Karpas-422 (cell line): ENCODE measurements at regions not wholly inside any gene's neighbourhood (a gene's known extent, or its start where the extent isn't known, plus 50 kb on each side); places are given as distances from the start of the nearest gene placed in this dataset.

Experiments used
- DNase-seq: peaks from one replicate; pipeline ENCODE4 v3.0.0-alpha.2; 2015
- H2AFZ ChIP-seq: fragments of 200-600 bp; sonication (generic); 2 replicates; pipeline ENCODE4 v1.6.1; 2014; ENCODE audit warnings: antibody characterized with exemption, low read length, mixed read lengths
- H3K27ac ChIP-seq: fragments of 200-600 bp; sonication (generic); 2 replicates; pipeline ENCODE4 v1.5.1; 2014; ENCODE audit warnings: mild to moderate bottlenecking, low read length, moderate library complexity
- H3K27me3 ChIP-seq: fragments of 200-600 bp; sonication (generic); 2 replicates; pipeline ENCODE4 v1.6.1; 2014; ENCODE audit warnings: low read length, mixed read lengths
- H3K36me3 ChIP-seq: fragments of 200-600 bp; sonication (generic); 2 replicates; pipeline ENCODE4 v1.6.1; 2014; ENCODE audit warnings: low read length, mixed read lengths; ENCODE audit not compliant: insufficient read depth
- H3K4me1 ChIP-seq: fragments of 200-600 bp; sonication (generic); 2 replicates; pipeline ENCODE4 v1.6.1; 2014; ENCODE audit warnings: mild to moderate bottlenecking, low read length, mixed read lengths
- H3K4me2 ChIP-seq: fragments of 200-600 bp; sonication (generic); 2 replicates; pipeline ENCODE4 v1.6.1; 2014; ENCODE audit warnings: low read length, low read depth, mild to moderate bottlenecking; ENCODE audit not compliant: poor library complexity, severe bottlenecking
- H3K4me3 ChIP-seq: fragments of 200-600 bp; sonication (generic); 2 replicates; pipeline ENCODE4 v1.5.1; 2014; ENCODE audit warnings: mild to moderate bottlenecking, antibody characterized with exemption, low read length, mixed read lengths
- H3K79me2 ChIP-seq: fragments of 200-600 bp; sonication (generic); 2 replicates; pipeline ENCODE4 v1.6.1; 2014; ENCODE audit warnings: mild to moderate bottlenecking, low read length, mixed read lengths
- H3K9ac ChIP-seq: fragments of 200-600 bp; sonication (generic); 2 replicates; pipeline ENCODE4 v1.6.0; 2014; ENCODE audit warnings: low read length
- H3K9me2 ChIP-seq: fragments of 200-600 bp; sonication (generic), shearing (Covaris generic); replicated peaks from 2 replicates; pipeline ENCODE4 v1.6.0; 2014; ENCODE audit warnings: mild to moderate bottlenecking, low read length, moderate library complexity; ENCODE audit not compliant: insufficient read depth
- H3K9me3 ChIP-seq: fragments of 300-700, 200-600 bp; sonication (generic); 2 replicates; pipeline ENCODE4 v1.6.1; 2014; ENCODE audit warnings: low read length, mixed read lengths
- H4K20me1 ChIP-seq: fragments of 200-600 bp; sonication (generic); 2 replicates; pipeline ENCODE4 v1.6.1; 2014; ENCODE audit warnings: mild to moderate bottlenecking, antibody characterized with exemption, low read length, low read depth; ENCODE audit not compliant: insufficient read depth

DNA sequence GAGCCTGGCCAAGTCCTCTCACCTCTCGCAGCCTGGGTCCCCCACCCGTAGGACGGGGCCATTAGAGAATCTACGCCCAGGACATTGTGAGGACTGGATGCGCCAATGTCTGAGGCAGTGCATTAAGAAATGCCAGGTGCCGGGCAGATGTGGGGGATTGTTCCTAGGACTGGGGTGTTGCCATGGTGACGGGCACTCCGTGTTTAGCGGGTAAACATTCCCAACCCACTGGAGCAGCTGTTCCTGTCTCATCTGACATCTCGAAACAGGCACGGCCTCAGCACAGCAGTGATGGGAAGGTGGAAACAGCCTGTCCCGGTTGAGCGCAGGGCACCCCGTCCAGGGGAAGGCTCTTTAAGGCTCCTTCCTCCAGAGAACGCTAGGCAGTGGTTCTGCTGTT, 99.6 kb upstream of the RTL6 start:
- Histone ChIP-seq H3K36me3 (no peaks in the 10 kb centered on the region), H3K9me2 (no peaks in the 10 kb centered on the region), H3K4me2 (no peak overlapping the region), H3K4me3 (no peak overlapping the region), H3K9ac (no peak overlapping the region), H3K27ac (no peak overlapping the region), H3K79me2 (no peaks in the 10 kb centered on the region), H3K27me3 (no peaks in the 10 kb centered on the region), H2AFZ (no peak overlapping the region), H4K20me1 (no peaks in the 10 kb centered on the region), H3K4me1 (no peaks in the 10 kb centered on the region), H3K9me3 (no peaks in the 10 kb centered on the region)
- no peak for DNase-seq

DNA sequence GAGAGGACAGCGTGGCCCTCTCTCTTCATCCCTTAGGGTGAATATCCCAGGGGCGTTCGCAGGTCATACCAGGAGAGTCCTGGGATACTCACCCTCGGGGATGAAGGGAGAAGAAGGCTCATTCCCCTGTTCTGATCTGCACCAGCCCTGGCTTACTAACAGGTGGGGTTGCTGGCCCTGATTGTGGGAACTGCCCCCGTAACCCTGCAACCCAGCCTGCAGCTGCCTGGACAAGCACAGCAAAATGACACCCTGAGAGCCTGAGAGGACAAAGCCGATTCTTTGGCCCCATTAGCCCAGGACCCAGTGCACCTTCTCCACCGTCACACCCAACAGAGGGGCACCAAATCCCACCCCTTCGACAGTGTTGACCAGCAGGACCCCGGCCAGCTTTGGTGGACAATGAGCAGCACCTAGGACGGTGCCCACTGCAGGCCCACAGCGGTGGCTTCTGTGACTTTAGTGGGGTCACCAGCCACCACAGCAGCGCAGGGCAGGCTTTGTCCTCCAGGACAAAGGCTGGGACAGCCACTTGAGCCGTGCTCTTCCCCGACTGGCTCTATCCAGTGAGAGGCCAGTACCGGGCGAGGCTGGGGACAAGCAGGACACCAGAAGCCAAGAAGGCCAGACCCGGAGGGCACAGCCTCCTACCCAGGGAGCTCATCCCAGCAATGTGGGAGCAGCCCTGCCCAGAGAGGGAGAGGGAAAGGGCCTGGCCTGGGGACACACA, 98.5 kb upstream of the RTL6 start:
- Histone ChIP-seq H3K4me1 (no peaks in the 10 kb centered on the region), H4K20me1 (no peaks in the 10 kb centered on the region), H3K4me3 (no peak overlapping the region), H3K4me2 (no peak overlapping the region), H3K79me2 (no peaks in the 10 kb centered on the region), H3K27ac (no peak overlapping the region), H3K36me3 (no peaks in the 10 kb centered on the region), H3K9ac (no peak overlapping the region), H3K27me3 (no peaks in the 10 kb centered on the region), H2AFZ (no peak overlapping the region), H3K9me2 (no peaks in the 10 kb centered on the region), H3K9me3 (no peaks in the 10 kb centered on the region)
- DNase-seq, result no peak

DNA sequence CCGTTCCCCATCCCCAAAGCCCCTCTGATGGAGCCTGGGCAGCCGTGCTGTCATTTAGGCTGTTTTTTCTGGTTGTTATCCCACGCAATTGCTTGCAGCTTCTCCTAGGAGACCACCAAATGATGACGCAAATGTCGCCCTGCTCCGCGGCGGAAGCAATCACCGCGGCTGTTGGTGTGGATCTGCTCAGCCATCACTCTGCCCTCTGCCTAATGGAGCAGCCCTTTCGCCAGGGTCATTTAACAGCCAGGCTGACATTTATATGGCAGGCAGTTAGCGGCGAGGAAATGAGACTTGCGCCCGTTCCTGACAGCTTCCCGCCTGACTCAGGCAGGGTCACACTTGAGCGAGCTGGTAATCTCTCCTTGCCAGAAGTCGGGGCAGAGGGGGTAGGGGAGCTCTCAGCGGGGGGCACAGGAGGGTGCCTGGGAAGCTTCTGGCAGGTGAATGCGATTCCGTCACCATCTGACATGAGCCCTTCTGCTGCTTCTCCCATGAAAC, 97.9 kb upstream of the RTL6 start:
- no peak overlapping the region for H3K4me3 ChIP-seq
- no peaks in the 10 kb centered on the region for H3K9me2 ChIP-seq
- H3K36me3 ChIP-seq, result no peaks in the 10 kb centered on the region
- no peak for DNase-seq
- no peaks in the 10 kb centered on the region for H3K79me2 ChIP-seq
- no peaks in the 10 kb centered on the region for H3K27me3 ChIP-seq
- H4K20me1 ChIP-seq, result no peaks in the 10 kb centered on the region
- no peak overlapping the region for H3K4me2 ChIP-seq
- no peak overlapping the region for H3K27ac ChIP-seq
- H3K4me1 ChIP-seq, result no peaks in the 10 kb centered on the region
- H3K9me3 ChIP-seq, result no peaks in the 10 kb centered on the region
- H2AFZ ChIP-seq, result no peak overlapping the region
- no peak overlapping the region for H3K9ac ChIP-seq

GRCh38 chr22:44594951-44595350, 96.9 kb upstream of the RTL6 start:
- Histone ChIP-seq H3K4me2 (no peak overlapping the region), H3K36me3 (no peaks in the 10 kb centered on the region), H3K9me2 (no peaks in the 10 kb centered on the region), H3K27me3 (no peaks in the 10 kb centered on the region), H3K9ac (no peak overlapping the region), H3K79me2 (no peaks in the 10 kb centered on the region), H3K4me3 (no peak overlapping the region), H3K4me1 (no peaks in the 10 kb centered on the region), H4K20me1 (no peaks in the 10 kb centered on the region), H3K27ac (no peak overlapping the region), H3K9me3 (no peaks in the 10 kb centered on the region), H2AFZ (no peak overlapping the region)
- no peak for DNase-seq

DNA sequence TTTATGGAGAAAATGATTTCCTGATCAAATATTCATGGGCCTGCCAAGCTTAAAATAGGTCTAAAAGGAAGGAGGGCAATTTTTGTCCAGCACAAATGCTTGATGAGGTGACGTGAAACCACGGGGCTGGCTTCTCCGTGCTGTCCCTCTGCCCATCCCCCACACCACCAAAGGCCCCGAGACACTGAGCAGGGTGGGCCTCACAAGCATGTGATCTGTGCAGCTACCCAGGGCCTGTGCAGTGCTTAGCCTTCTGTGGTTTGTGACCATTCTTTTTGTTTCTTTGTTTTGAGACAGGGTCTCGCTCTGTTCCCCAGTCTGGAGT, 94.8 kb upstream of the RTL6 start:
- no peak for DNase-seq
- H3K36me3 ChIP-seq, result no peaks in the 10 kb centered on the region
- no peaks in the 10 kb centered on the region for H3K4me1 ChIP-seq
- no peaks in the 10 kb centered on the region for H4K20me1 ChIP-seq
- H2AFZ ChIP-seq, result no peak overlapping the region
- no peak overlapping the region for H3K4me2 ChIP-seq
- no peaks in the 10 kb centered on the region for H3K79me2 ChIP-seq
- no peaks in the 10 kb centered on the region for H3K27me3 ChIP-seq
- no peak overlapping the region for H3K4me3 ChIP-seq
- no peaks in the 10 kb centered on the region for H3K9me2 ChIP-seq
- H3K9me3 ChIP-seq, result no peaks in the 10 kb centered on the region
- no peak overlapping the region for H3K9ac ChIP-seq
- H3K27ac ChIP-seq, result no peak overlapping the region

DNA sequence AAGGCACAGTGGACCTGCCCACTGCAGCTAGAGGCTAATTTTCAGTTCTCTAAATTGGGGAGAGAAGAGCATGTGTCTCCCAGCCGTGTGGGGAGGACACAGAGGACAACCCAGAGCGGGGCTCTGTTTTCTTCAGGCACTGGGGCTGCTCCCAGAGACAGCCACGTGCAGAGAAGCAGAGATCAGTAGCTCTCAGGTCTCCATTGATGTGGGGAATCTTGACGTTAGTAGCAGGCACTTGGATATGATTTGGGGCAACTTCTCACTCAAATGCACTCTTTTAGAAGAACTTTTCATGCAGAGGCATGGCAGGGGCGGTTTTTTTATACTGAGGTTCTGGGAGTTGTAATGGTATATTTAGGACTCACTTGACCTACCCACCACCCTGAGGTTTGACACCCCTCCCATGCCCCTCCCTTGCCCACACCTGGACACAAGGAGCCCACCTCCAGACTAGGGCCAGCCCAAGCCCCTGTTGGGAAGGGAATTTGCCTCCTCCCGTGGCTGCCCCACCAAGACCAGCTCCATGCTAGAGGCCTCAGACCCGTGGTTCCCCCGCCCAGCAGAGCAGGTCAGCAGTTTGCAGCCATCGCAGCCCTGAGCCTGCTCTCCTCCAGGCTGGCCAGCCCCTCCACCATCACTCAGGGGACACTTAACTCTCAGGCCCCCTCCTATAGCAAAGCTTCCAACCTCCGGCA, 94.2 kb upstream of the RTL6 start:
- Histone ChIP-seq H3K9me2 (no peaks in the 10 kb centered on the region), H3K4me1 (no peaks in the 10 kb centered on the region), H3K4me2 (no peak overlapping the region), H3K36me3 (no peaks in the 10 kb centered on the region), H3K9me3 (no peaks in the 10 kb centered on the region), H3K27me3 (no peaks in the 10 kb centered on the region), H3K9ac (no peak overlapping the region), H3K27ac (no peak overlapping the region), H2AFZ (no peak overlapping the region), H3K4me3 (no peak overlapping the region), H3K79me2 (no peaks in the 10 kb centered on the region), H4K20me1 (no peaks in the 10 kb centered on the region)
- DNase-seq, result no peak

GRCh38 chr22:44591146-44591790, 93.2 kb upstream of the RTL6 start:
- no peaks in the 10 kb centered on the region for H4K20me1 ChIP-seq
- H3K27ac ChIP-seq, result no peak overlapping the region
- H3K4me3 ChIP-seq, result no peak overlapping the region
- no peak for DNase-seq
- H3K9me2 ChIP-seq, result no peaks in the 10 kb centered on the region
- no peak overlapping the region for H2AFZ ChIP-seq
- no peaks in the 10 kb centered on the region for H3K4me1 ChIP-seq
- no peaks in the 10 kb centered on the region for H3K27me3 ChIP-seq
- H3K36me3 ChIP-seq, result no peaks in the 10 kb centered on the region
- H3K9me3 ChIP-seq, result no peaks in the 10 kb centered on the region
- H3K79me2 ChIP-seq, result no peaks in the 10 kb centered on the region
- no peak overlapping the region for H3K9ac ChIP-seq
- H3K4me2 ChIP-seq, result no peak overlapping the region

DNA sequence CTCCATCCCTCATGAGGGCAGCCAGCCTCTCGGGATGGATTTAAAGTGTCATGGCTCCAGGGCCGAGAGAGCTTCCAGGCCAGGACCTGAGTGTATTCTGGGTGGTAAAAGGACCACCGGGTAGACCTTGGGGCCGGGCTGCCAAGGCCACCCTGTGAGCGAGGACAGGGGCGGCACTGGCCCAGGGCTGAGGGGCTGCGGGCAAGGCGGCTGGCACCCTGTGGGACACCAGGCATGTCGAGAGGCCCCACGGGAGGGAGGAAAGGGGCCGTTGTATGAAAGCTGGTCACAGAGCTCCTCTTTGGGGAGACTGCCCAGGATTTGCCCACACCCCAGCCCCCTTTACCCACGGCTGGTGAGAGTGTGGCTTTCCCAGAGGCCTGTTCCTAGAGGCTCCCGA, 92.3 kb upstream of the RTL6 start:
- H3K27me3 ChIP-seq, result no peaks in the 10 kb centered on the region

More for the DNA sequence above, 92.3 kb upstream of the RTL6 start:
- Histone ChIP-seq H3K9ac (no peak overlapping the region), H3K27ac (no peak overlapping the region), H3K4me1 (no peaks in the 10 kb centered on the region), H3K4me3 (no peak overlapping the region), H3K4me2 (no peak overlapping the region), H2AFZ (no peak overlapping the region), H3K79me2 (no peaks in the 10 kb centered on the region), H3K9me2 (no peaks in the 10 kb centered on the region), H3K36me3 (no peaks in the 10 kb centered on the region), H3K9me3 (no peaks in the 10 kb centered on the region), H4K20me1 (no peaks in the 10 kb centered on the region)
- no peak for DNase-seq
